CD4-positive, alpha-beta T cell treated with Interleukin-15 for 4 hours (primary cell): ENCODE measurements at regions not wholly inside any gene's neighbourhood (a gene's known extent, or its start where the extent isn't known, plus 50 kb on each side); places are given as distances from the start of the nearest gene placed in this dataset.

ENCODE experiments used
- DNase-seq: peaks from one replicate; pipeline ENCODE4 v3.0.0-alpha.2; 2020; ENCODE audit warnings: low spot score

- DNase-seq: no peak
Observed at GRCh38 chr17:73754886-73755400, 110.7 kb upstream of the SDK2 start.

- DNase-seq: no peak
Observed at GRCh38 chr17:73757420-73757819, 113.2 kb upstream of the SDK2 start.

- no peak for DNase-seq
Observed at GRCh38 chr17:73758245-73758644, 114.0 kb upstream of the SDK2 start.

- DNase-seq: no peak
Observed at GRCh38 chr17:73759324-73759723, 115.1 kb upstream of the SDK2 start.

GRCh38 chr17:73759734-73760438 is 115.6 kb upstream of the SDK2 start:
- no peak for DNase-seq

- DNase-seq: no peak
Observed at GRCh38 chr17:73760439-73760758, 116.2 kb upstream of the SDK2 start.

- DNase-seq: no peak
Observed at GRCh38 chr17:73765824-73766563, 121.7 kb upstream of the SDK2 start.

- no peak for DNase-seq
Observed at GRCh38 chr17:73767696-73768095, 123.5 kb upstream of the SDK2 start.

GRCh38 chr17:73768691-73769090 is 124.4 kb upstream of the SDK2 start:
- no peak for DNase-seq

GRCh38 chr17:73769479-73769878 is 125.2 kb upstream of the SDK2 start:
- DNase-seq: no peak

GRCh38 chr17:73770115-73770848 is 126.0 kb upstream of the SDK2 start:
- no peak for DNase-seq

GRCh38 chr17:73770849-73771229 is 126.6 kb upstream of the SDK2 start:
- no peak for DNase-seq

- no peak for DNase-seq
Observed at GRCh38 chr17:73772107-73772705, 128.0 kb upstream of the SDK2 start.

- no peak for DNase-seq
Observed at GRCh38 chr17:73773702-73774101, 129.5 kb upstream of the SDK2 start.

GRCh38 chr17:73774852-73775251 is 130.6 kb upstream of the SDK2 start:
- no peak for DNase-seq

- DNase-seq: no peak
Observed at GRCh38 chr17:73776351-73777130, 132.3 kb upstream of the SDK2 start.

- DNase-seq: no peak
Observed at GRCh38 chr17:73777131-73777449, 132.8 kb upstream of the SDK2 start.

- no peak for DNase-seq
Observed at GRCh38 chr17:73782231-73782630, 138.0 kb upstream of the SDK2 start.

- no peak for DNase-seq
Observed at GRCh38 chr17:73782641-73783381, 138.6 kb upstream of the SDK2 start.

GRCh38 chr17:73783382-73783766 is 139.1 kb upstream of the SDK2 start:
- DNase-seq: no peak

- no peak for DNase-seq
Observed at GRCh38 chr17:73783945-73784603, 139.8 kb upstream of the SDK2 start.
